Prostate gland (tissue), 2 donors: ENCODE measurements at regions not wholly inside any gene's neighbourhood (a gene's known extent, or its start where the extent isn't known, plus 50 kb on each side); places are given as distances from the start of the nearest gene placed in this dataset.

Experiments
- DNase-seq: peaks from one replicate; pipeline ENCODE4 v3.0.0-alpha.2; 2019; ENCODE audit warnings: low spot score
- H3K27ac ChIP-seq, 2 donors: fragments of 200-600 bp; sonication (generic); 2 replicates each; pipeline ENCODE4 v1.5.1; 2017 to 2019
- H3K27me3 ChIP-seq: fragments of 200-600 bp; sonication (generic); replicated peaks from 2 replicates; pipeline ENCODE4 v1.5.1; 2019; ENCODE audit not compliant: insufficient read depth
- H3K36me3 ChIP-seq, 2 donors: fragments of 200-600 bp; sonication (generic); 1 replicate in 1 of 2; 2 replicates in 1 of 2; pipeline versions ENCODE4 v1.5.1 to v1.8.1; 2017 to 2019
- H3K4me1 ChIP-seq: fragments of 200-600 bp; sonication (generic); replicated peaks from 2 replicates; pipeline ENCODE4 v1.5.1; 2019
- H3K4me3 ChIP-seq, 2 donors: fragments of 200-600 bp; sonication (generic); 2 replicates each; pipeline ENCODE4 v1.5.1; 2017 to 2019
- H3K9me3 ChIP-seq: fragments of 200-600 bp; sonication (generic); 2 replicates; pipeline ENCODE4 v1.5.1; 2017
- CTCF ChIP-seq, 4 experiments: fragments of 200-600 bp in 2 of 4; fragments of 450-650 bp in 2 of 4; sonication (generic) in 2 of 4; IDR thresholded peaks; 1 replicate in 3 of 4; 2 replicates in 1 of 4; pipeline ENCODE4 v1.5.1; 2016 to 2019; ENCODE audit warnings: antibody characterized with exemption in 4 of 4, mild to moderate bottlenecking in 2 of 4, moderate library complexity in 2 of 4
- POLR2A ChIP-seq: fragments of 450-650 bp; IDR thresholded peaks from one replicate; pipeline ENCODE4 v1.6.1; 2016; ENCODE audit warnings: antibody characterized with exemption, mild to moderate bottlenecking
- POLR2AphosphoS5 ChIP-seq: sonication (generic); formaldehyde crosslinking; IDR thresholded peaks from one replicate; pipeline ENCODE4 v1.6.1; 2017; ENCODE audit warnings: antibody characterized with exemption
- WGBS: methylation state at CpG from one replicate; pipeline ENCODE4 v1.1.5; 2018; 5-methylcytosine and 5-hydroxymethylcytosine counted together
- intact Hi-C: fragments of 100-400 bp; cut with DNase I; formaldehyde crosslinking; loops from one replicate; pipeline ENCODE4 v1.14.2; 2022

GRCh38 chr7:155138204-155138603 lies 68.1 kb downstream of the HTR5A start:
- no peak for TF ChIP-seq POLR2AphosphoS5
- TF ChIP-seq POLR2A, result no peak
- TF ChIP-seq CTCF (IDR thresholded peaks at IDR 0.05), result no peak
- WGBS, result 88% methylated on average over 4 of the region's 4 CpGs
- H3K27me3 ChIP-seq, result peaks cover 2% of the 10 kb centered on the region
- H3K9me3 ChIP-seq, result no peaks in the 10 kb centered on the region
- H3K36me3 ChIP-seq, result no peaks in the 10 kb centered on the region
- no peak for DNase-seq
- intact Hi-C loops, result no loop called here
- H3K27ac ChIP-seq, result no peak overlapping the region
- no peaks in the 10 kb centered on the region for H3K4me1 ChIP-seq
- no peak overlapping the region for H3K4me3 ChIP-seq

- Histone ChIP-seq H3K4me3 (no peak overlapping the region), H3K9me3 (no peaks in the 10 kb centered on the region), H3K36me3 (no peaks in the 10 kb centered on the region), H3K4me1 (no peaks in the 10 kb centered on the region), H3K27ac (no peak overlapping the region), H3K27me3 (peaks cover 2% of the 10 kb centered on the region)
- TF ChIP-seq POLR2AphosphoS5 (no peak), CTCF (IDR thresholded peaks at IDR 0.05) (no peak), POLR2A (no peak)
- intact Hi-C loops, result no loop called here
- DNase-seq, result no peak
- WGBS, result 23% methylated on average over 5 of the region's 5 CpGs
Observed at GRCh38 chr7:155141562-155141961, 71.4 kb downstream of the HTR5A start.

DNA sequence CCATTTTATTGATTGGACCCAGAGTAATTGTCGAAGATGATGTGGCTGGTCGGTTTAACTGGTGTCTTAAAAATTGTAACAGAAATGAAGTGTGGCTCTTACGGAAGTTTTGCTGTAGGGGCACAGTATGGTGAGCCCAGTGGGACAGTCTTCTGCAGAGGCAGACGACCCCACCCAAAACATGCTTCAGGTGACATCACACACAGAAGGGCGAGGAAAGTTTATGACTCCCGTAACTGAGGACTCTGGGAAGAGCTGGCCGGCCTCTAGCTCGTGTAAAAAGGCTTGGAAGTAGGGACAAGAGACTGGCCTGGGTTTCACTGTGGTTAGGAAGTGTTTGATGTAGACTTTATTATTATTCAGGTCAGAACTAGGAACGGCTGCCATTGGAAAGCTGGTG lies 73.3 kb downstream of the HTR5A start:
- DNase-seq, result no peak
- WGBS, result 48% methylated on average over 9 of the region's 9 CpGs
- intact Hi-C loops, result no loop called here
- TF ChIP-seq CTCF (IDR thresholded peaks at IDR 0.05) (no peak), POLR2AphosphoS5 (no peak), POLR2A (no peak)
- Histone ChIP-seq H3K36me3 (no peaks in the 10 kb centered on the region), H3K9me3 (no peaks in the 10 kb centered on the region), H3K27ac (no peak overlapping the region), H3K4me3 (no peak overlapping the region), H3K27me3 (no peaks in the 10 kb centered on the region), H3K4me1 (no peaks in the 10 kb centered on the region)

- no peaks in the 10 kb centered on the region for H3K9me3 ChIP-seq
- WGBS, result 67% methylated on average over 6 of the region's 6 CpGs
- no peak overlapping the region for H3K4me3 ChIP-seq
- TF ChIP-seq POLR2AphosphoS5, result no peak
- TF ChIP-seq CTCF (IDR thresholded peaks at IDR 0.05), result no peak
- no peak for TF ChIP-seq POLR2A
- intact Hi-C loops, result no loop called here
- H3K36me3 ChIP-seq, result no peaks in the 10 kb centered on the region
- H3K27me3 ChIP-seq, result no peaks in the 10 kb centered on the region
- DNase-seq, result no peak
- no peaks in the 10 kb centered on the region for H3K4me1 ChIP-seq
- H3K27ac ChIP-seq, result no peak overlapping the region
Observed at GRCh38 chr7:155144371-155144770, 74.2 kb downstream of the HTR5A start.

- intact Hi-C loops, result no loop called here
- TF ChIP-seq POLR2A, result no peak
- no peak for DNase-seq
- no peak overlapping the region for H3K4me3 ChIP-seq
- H3K27me3 ChIP-seq, result no peaks in the 10 kb centered on the region
- no peaks in the 10 kb centered on the region for H3K4me1 ChIP-seq
- WGBS, result 84% methylated on average over 9 of the region's 9 CpGs
- no peaks in the 10 kb centered on the region for H3K9me3 ChIP-seq
- H3K27ac ChIP-seq, result no peak overlapping the region
- H3K36me3 ChIP-seq, result no peaks in the 10 kb centered on the region
Observed at GRCh38 chr7:155145477-155146255, 75.5 kb downstream of the HTR5A start.
